ENCODE measurements at regions not wholly inside any gene's neighbourhood (a gene's known extent, or its start where the extent isn't known, plus 50 kb on each side); places are given as distances from the start of the nearest gene placed in this dataset.
"Not testable (repeated sequence)": the region's sequence is repeated elsewhere in the genome, so short reads cannot be mapped to it uniquely, and the experiment has no call there.

GRCh38 chr6:100203400-100203799 lies 209.4 kb upstream of the MCHR2 start:
- Histone ChIP-seq H3K9me3 (no peaks in the 10 kb centered on the region), H3K36me3 (no peaks in the 10 kb centered on the region), H3K27me3 (no peaks in the 10 kb centered on the region), H3K4me1 (no peaks in the 10 kb centered on the region), H3K4me3 (ENCODE audit: low read depth, low read length) (no peak overlapping the region)
- DNase-seq = no peak
- TF ChIP-seq CTCF (IDR thresholded peaks at IDR 0.05; ENCODE audit: low read depth, low read length) = no peak

- Histone ChIP-seq H3K27me3 (no peaks in the 10 kb centered on the region), H3K4me1 (no peaks in the 10 kb centered on the region), H3K9me3 (no peaks in the 10 kb centered on the region), H3K36me3 (no peaks in the 10 kb centered on the region), H3K4me3 (ENCODE audit: low read depth, low read length) (no peak overlapping the region)
- DNase-seq = no peak
- TF ChIP-seq CTCF (IDR thresholded peaks at IDR 0.05; ENCODE audit: low read depth, low read length) = no peak
Measured at GRCh38 chr6:100202417-100203194, 208.6 kb upstream of the MCHR2 start.

- not testable (repeated sequence) for DNase-seq; H3K27me3 ChIP-seq; H3K4me1 ChIP-seq; H3K36me3 ChIP-seq; H3K4me3 ChIP-seq (ENCODE audit: low read depth, low read length); H3K9me3 ChIP-seq
Measured at GRCh38 chr6:100196214-100196982, 202.4 kb upstream of the MCHR2 start.

GRCh38 chr6:100195244-100195643 lies 201.2 kb upstream of the MCHR2 start:
- not testable (repeated sequence) for H3K4me1 ChIP-seq; H3K27me3 ChIP-seq; H3K36me3 ChIP-seq; H3K4me3 ChIP-seq (ENCODE audit: low read depth, low read length); DNase-seq; H3K9me3 ChIP-seq

- DNase-seq = no peak
- no peaks in the 10 kb centered on the region for H3K9me3 ChIP-seq
- no peaks in the 10 kb centered on the region for H3K4me1 ChIP-seq
- no peak overlapping the region for H3K4me3 ChIP-seq (ENCODE audit: low read depth, low read length)
- TF ChIP-seq CTCF (IDR thresholded peaks at IDR 0.05; ENCODE audit: low read depth, low read length) = no peak
- no peaks in the 10 kb centered on the region for H3K27me3 ChIP-seq
- no peaks in the 10 kb centered on the region for H3K36me3 ChIP-seq
Measured at GRCh38 chr6:100194535-100194934, 200.5 kb upstream of the MCHR2 start.

GRCh38 chr6:100188754-100189153 lies 194.7 kb upstream of the MCHR2 start:
- Histone ChIP-seq H3K4me3 (ENCODE audit: low read depth, low read length) (no peak overlapping the region), H3K4me1 (no peaks in the 10 kb centered on the region), H3K27me3 (no peaks in the 10 kb centered on the region), H3K9me3 (no peaks in the 10 kb centered on the region), H3K36me3 (no peaks in the 10 kb centered on the region)
- no peak for TF ChIP-seq CTCF (IDR thresholded peaks at IDR 0.05; ENCODE audit: low read depth, low read length)
- DNase-seq = no peak

GRCh38 chr6:100186552-100186951 lies 192.5 kb upstream of the MCHR2 start:
- no peak for DNase-seq
- Histone ChIP-seq H3K4me1 (no peaks in the 10 kb centered on the region), H3K27me3 (no peaks in the 10 kb centered on the region), H3K36me3 (no peaks in the 10 kb centered on the region), H3K9me3 (no peaks in the 10 kb centered on the region), H3K4me3 (ENCODE audit: low read depth, low read length) (no peak overlapping the region)
- TF ChIP-seq CTCF (IDR thresholded peaks at IDR 0.05; ENCODE audit: low read depth, low read length) = no peak

All from BE2C (cell line).